ENCODE measurements at regions not wholly inside any gene's neighbourhood (a gene's known extent, or its start where the extent isn't known, plus 50 kb on each side); places are given as distances from the start of the nearest gene placed in this dataset.

GRCh38 chr7:131238347-131238931, 89.2 kb upstream of the MKLN1 start:
- no peak for DNase-seq

- no peak for DNase-seq
Observed at GRCh38 chr7:131241386-131241785, 86.3 kb upstream of the MKLN1 start.

- no peak for DNase-seq
Observed at GRCh38 chr7:131242123-131242650, 85.5 kb upstream of the MKLN1 start.

- no peak for DNase-seq
Observed at GRCh38 chr7:131244259-131244852, 83.3 kb upstream of the MKLN1 start.

- DNase-seq = no peak
Observed at GRCh38 chr7:131249003-131249402, 78.7 kb upstream of the MKLN1 start.

GRCh38 chr7:131249483-131249882, 78.2 kb upstream of the MKLN1 start:
- DNase-seq = no peak

GRCh38 chr7:131250331-131250730, 77.3 kb upstream of the MKLN1 start:
- DNase-seq = no peak

- DNase-seq = no peak
Observed at GRCh38 chr7:131251371-131251770, 76.3 kb upstream of the MKLN1 start.

- no peak for DNase-seq
Observed at GRCh38 chr7:131252976-131253375, 74.7 kb upstream of the MKLN1 start.

GRCh38 chr7:131254211-131254610, 73.5 kb upstream of the MKLN1 start:
- DNase-seq = no peak

- no peak for DNase-seq
Observed at GRCh38 chr7:131255242-131255641, 72.4 kb upstream of the MKLN1 start.

- DNase-seq = no peak
Observed at GRCh38 chr7:131261476-131261994, 66.1 kb upstream of the MKLN1 start.

- no peak for DNase-seq
Observed at GRCh38 chr7:131265227-131265626, 62.4 kb upstream of the MKLN1 start.

- no peak for DNase-seq
Observed at GRCh38 chr7:131267631-131268030, 60.0 kb upstream of the MKLN1 start.

- DNase-seq = no peak
Observed at GRCh38 chr7:131268906-131269305, 58.8 kb upstream of the MKLN1 start.

GRCh38 chr7:131272086-131272485, 55.6 kb upstream of the MKLN1 start:
- DNase-seq = no peak

- no peak for DNase-seq
Observed at GRCh38 chr7:131274986-131275385, 52.7 kb upstream of the MKLN1 start.

- no peak for DNase-seq
Observed at GRCh38 chr7:131276190-131276589, 51.5 kb upstream of the MKLN1 start.

- no peak for DNase-seq
Observed at GRCh38 chr7:131276748-131277147, 50.9 kb upstream of the MKLN1 start.

Data from RPMI8226 (cell line).